Smooth muscle cell (in vitro differentiated cells): ENCODE measurements at regions not wholly inside any gene's neighbourhood (a gene's known extent, or its start where the extent isn't known, plus 50 kb on each side); places are given as distances from the start of the nearest gene placed in this dataset.

Source experiments
- DNase-seq: peaks from one replicate; lab custom pipeline; 2025; ENCODE audit not compliant: unreplicated experiment; lab: John Stamatoyannopoulos, UW
- H2AFZ ChIP-seq: fragments of 200-600 bp; sonication (generic); 2 replicates; pipeline ENCODE4 v1.6.0; 2016; ENCODE audit warnings: antibody characterized with exemption, low read depth, mild to moderate bottlenecking
- H3F3A ChIP-seq: fragments of 200-600 bp; sonication (generic); 2 replicates; pipeline ENCODE4 v1.6.0; 2017; ENCODE audit warnings: antibody characterized with exemption, low read depth
- H3K27ac ChIP-seq: fragments of 200-600 bp; sonication (generic); 2 replicates; pipeline ENCODE4 v1.5.1; 2016; ENCODE audit warnings: low read depth, mild to moderate bottlenecking
- H3K27me3 ChIP-seq: fragments of 200-600 bp; sonication (generic); 2 replicates; pipeline ENCODE4 v1.6.1; 2016; ENCODE audit warnings: low read depth, mild to moderate bottlenecking
- H3K36me3 ChIP-seq: fragments of 200-600 bp; sonication (generic); 2 replicates; pipeline ENCODE4 v1.5.1; 2016; ENCODE audit warnings: low read depth
- H3K4me1 ChIP-seq: fragments of 200-600 bp; sonication (generic); 2 replicates; pipeline ENCODE4 v1.5.1; 2016; ENCODE audit warnings: low read depth
- H3K4me2 ChIP-seq: fragments of 200-600 bp; sonication (generic); 2 replicates; pipeline ENCODE4 v1.6.0; 2016; ENCODE audit warnings: mild to moderate bottlenecking
- H3K4me3 ChIP-seq: fragments of 200-600 bp; sonication (generic); 2 replicates; pipeline ENCODE4 v1.5.1; 2016; ENCODE audit warnings: mild to moderate bottlenecking
- H3K79me2 ChIP-seq: fragments of 200-600 bp; sonication (generic); 2 replicates; pipeline ENCODE4 v1.6.0; 2016; ENCODE audit warnings: low read depth, mild to moderate bottlenecking
- H3K9ac ChIP-seq: fragments of 200-600 bp; sonication (generic); 2 replicates; pipeline ENCODE4 v1.6.0; 2016; ENCODE audit warnings: low read depth
- H3K9me3 ChIP-seq: fragments of 200-600 bp; sonication (generic); replicated peaks from 2 replicates; pipeline ENCODE4 v1.5.1; 2016; ENCODE audit warnings: low read depth
- H4K20me1 ChIP-seq: fragments of 200-600 bp; sonication (generic); 2 replicates; pipeline ENCODE4 v1.6.0; 2016; ENCODE audit warnings: low read depth
- WGBS: methylation state at CpG from one replicate; pipeline ENCODE4 v1.1.7; 2016; ENCODE audit warnings: low lambda C conversion rate; 5-methylcytosine and 5-hydroxymethylcytosine counted together
- TF ChIP-seq, protein P1 (sequence below): fragments of 200-600 bp; sonication (generic); IDR thresholded peaks from 2 replicates; pipeline ENCODE4 v1.5.1; 2017; ENCODE audit warnings: borderline replicate concordance, mild to moderate bottlenecking, antibody characterized with exemption; ENCODE audit not compliant: insufficient read depth, poor library complexity, severe bottlenecking

DNA sequence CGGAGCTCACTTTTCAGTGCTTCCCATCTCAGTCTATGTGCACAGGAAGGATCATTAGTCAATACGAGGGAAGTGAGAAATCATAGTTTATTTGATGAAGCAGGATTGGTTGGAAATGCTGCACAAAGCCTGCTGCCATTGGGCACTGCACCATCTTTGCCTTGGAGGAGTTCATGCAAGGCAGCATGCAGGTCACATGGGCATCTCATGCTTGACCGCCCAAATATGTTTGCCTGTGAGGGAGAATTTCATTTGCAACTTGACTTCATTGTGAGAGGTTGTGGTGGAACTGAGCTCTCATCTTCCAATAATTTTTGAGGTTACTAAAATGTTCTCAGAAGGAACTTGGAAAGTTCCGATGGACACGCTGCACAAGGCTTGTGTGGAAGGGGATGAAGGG is 83.9 kb upstream of the SYNDIG1 start:
- Histone ChIP-seq H3F3A (peaks cover 1% of the 10 kb centered on the region), H3K27ac (no peak overlapping the region), H3K79me2 (no peaks in the 10 kb centered on the region), H3K4me3 (no peak overlapping the region), H3K27me3 (peaks cover 2% of the 10 kb centered on the region), H3K36me3 (no peaks in the 10 kb centered on the region), H3K4me2 (no peak overlapping the region), H4K20me1 (no peaks in the 10 kb centered on the region), H3K9ac (no peak overlapping the region), H3K9me3 (no peaks in the 10 kb centered on the region), H2AFZ (no peak overlapping the region), H3K4me1 (no peaks in the 10 kb centered on the region)
- DNase-seq: no peak
- WGBS: 88% methylated on average over 5 of the region's 5 CpGs
- TF ChIP-seq, protein P1, sequence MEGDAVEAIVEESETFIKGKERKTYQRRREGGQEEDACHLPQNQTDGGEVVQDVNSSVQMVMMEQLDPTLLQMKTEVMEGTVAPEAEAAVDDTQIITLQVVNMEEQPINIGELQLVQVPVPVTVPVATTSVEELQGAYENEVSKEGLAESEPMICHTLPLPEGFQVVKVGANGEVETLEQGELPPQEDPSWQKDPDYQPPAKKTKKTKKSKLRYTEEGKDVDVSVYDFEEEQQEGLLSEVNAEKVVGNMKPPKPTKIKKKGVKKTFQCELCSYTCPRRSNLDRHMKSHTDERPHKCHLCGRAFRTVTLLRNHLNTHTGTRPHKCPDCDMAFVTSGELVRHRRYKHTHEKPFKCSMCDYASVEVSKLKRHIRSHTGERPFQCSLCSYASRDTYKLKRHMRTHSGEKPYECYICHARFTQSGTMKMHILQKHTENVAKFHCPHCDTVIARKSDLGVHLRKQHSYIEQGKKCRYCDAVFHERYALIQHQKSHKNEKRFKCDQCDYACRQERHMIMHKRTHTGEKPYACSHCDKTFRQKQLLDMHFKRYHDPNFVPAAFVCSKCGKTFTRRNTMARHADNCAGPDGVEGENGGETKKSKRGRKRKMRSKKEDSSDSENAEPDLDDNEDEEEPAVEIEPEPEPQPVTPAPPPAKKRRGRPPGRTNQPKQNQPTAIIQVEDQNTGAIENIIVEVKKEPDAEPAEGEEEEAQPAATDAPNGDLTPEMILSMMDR: no peak

DNA sequence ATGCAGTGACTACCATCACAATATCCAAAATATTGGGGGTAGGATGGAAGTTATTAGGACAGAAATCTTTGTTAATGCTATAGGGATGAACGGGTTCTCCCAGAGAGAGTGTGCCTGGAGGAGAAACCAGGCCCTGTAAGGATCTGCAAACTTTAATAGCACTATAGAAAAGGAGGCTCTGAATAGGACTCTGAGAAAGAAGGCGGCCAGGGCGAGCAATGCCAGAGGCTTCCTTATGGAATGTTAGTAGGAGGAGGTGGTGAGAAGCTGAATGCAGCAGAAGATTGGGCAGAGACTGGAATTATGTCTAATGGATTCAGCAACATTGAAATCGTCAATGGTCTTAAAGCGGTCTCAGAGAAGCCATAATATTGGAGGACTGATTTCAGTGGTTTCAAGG is 84.6 kb upstream of the SYNDIG1 start:
- H3K4me3 ChIP-seq: no peak overlapping the region
- no peak overlapping the region for H3K9ac ChIP-seq
- no peaks in the 10 kb centered on the region for H4K20me1 ChIP-seq
- H2AFZ ChIP-seq: no peak overlapping the region
- no peaks in the 10 kb centered on the region for H3K27me3 ChIP-seq
- WGBS: 75% methylated on average over 5 of the region's 5 CpGs
- TF ChIP-seq, protein P1: no peak
- H3K9me3 ChIP-seq: no peaks in the 10 kb centered on the region
- H3K4me1 ChIP-seq: no peaks in the 10 kb centered on the region
- H3K27ac ChIP-seq: no peak overlapping the region
- H3K79me2 ChIP-seq: no peaks in the 10 kb centered on the region
- H3K4me2 ChIP-seq: no peak overlapping the region
- H3F3A ChIP-seq: peaks cover 7% of the 10 kb centered on the region
- no peaks in the 10 kb centered on the region for H3K36me3 ChIP-seq
- no peak for DNase-seq

GRCh38 chr20:24382743-24383142 is 86.7 kb upstream of the SYNDIG1 start:
- H3K9ac ChIP-seq: no peak overlapping the region

DNA sequence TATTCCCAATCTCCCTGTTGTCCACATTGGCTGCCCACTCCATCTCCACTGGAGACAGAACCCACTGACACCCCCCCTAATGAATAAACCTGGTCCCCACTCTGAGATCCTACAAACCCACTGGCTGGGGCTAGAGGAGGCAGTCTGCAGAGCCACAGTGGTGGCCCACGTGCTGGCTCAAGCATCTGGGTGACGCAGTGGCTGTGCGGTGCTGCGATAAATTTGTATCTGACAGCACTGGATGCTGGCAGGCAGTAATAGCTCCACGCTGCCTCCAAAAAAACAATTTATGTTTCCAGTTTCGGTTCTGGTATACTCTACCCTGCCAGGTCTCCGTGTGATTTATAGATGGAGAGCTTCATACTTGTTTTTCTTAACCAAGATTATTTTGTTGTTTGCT is 87.1 kb upstream of the SYNDIG1 start:
- Histone ChIP-seq H3K27me3 (no peaks in the 10 kb centered on the region), H2AFZ (no peak overlapping the region), H3K4me2 (no peak overlapping the region), H3K4me3 (no peak overlapping the region), H3K9ac (no peak overlapping the region), H4K20me1 (no peaks in the 10 kb centered on the region), H3K79me2 (no peaks in the 10 kb centered on the region), H3K9me3 (no peaks in the 10 kb centered on the region), H3F3A (peaks cover 7% of the 10 kb centered on the region), H3K36me3 (no peaks in the 10 kb centered on the region), H3K27ac (no peak overlapping the region), H3K4me1 (no peaks in the 10 kb centered on the region)
- 94% methylated on average over 7 of the region's 7 CpGs for WGBS
- TF ChIP-seq, protein P1: no peak
- no peak for DNase-seq

More at GRCh38 chr20:24382743-24383142, 86.7 kb upstream of the SYNDIG1 start:
- H3K79me2 ChIP-seq: no peaks in the 10 kb centered on the region
- H2AFZ ChIP-seq: no peak overlapping the region
- H3K9me3 ChIP-seq: no peaks in the 10 kb centered on the region
- H4K20me1 ChIP-seq: no peaks in the 10 kb centered on the region
- TF ChIP-seq, protein P1: no peak
- H3K27me3 ChIP-seq: no peaks in the 10 kb centered on the region
- no peak for DNase-seq
- peaks cover 7% of the 10 kb centered on the region for H3F3A ChIP-seq
- no peak overlapping the region for H3K4me2 ChIP-seq
- H3K27ac ChIP-seq: no peak overlapping the region
- H3K4me1 ChIP-seq: no peaks in the 10 kb centered on the region
- 75% methylated on average over 2 of the region's 2 CpGs for WGBS
- no peaks in the 10 kb centered on the region for H3K36me3 ChIP-seq
- H3K4me3 ChIP-seq: no peak overlapping the region
